Tibial nerve (tissue), 4 donors: ENCODE measurements at regions not wholly inside any gene's neighbourhood (a gene's known extent, or its start where the extent isn't known, plus 50 kb on each side); places are given as distances from the start of the nearest gene placed in this dataset.

Source experiments
- CTCF ChIP-seq, 5 experiments: fragments of 200-600 bp in 3 of 5; fragments of 450-650 bp in 2 of 5; sonication (generic) in 3 of 5; IDR thresholded peaks; one replicate each; pipeline ENCODE4 v1.5.1; 2016 to 2019; ENCODE audit warnings: antibody characterized with exemption in 5 of 5, mild to moderate bottlenecking in 3 of 5, moderate library complexity in 2 of 5
- EP300 ChIP-seq, 2 donors: sonication (generic); formaldehyde crosslinking; IDR thresholded peaks; one replicate each; pipeline ENCODE4 v1.6.1; 2017; ENCODE audit warnings: antibody characterized with exemption in 2 of 2, mild to moderate bottlenecking in 1 of 2
- POLR2A ChIP-seq, 2 donors: fragments of 450-650 bp; IDR thresholded peaks; one replicate each; pipeline ENCODE4 v1.6.1; 2017; ENCODE audit warnings: antibody characterized with exemption in 2 of 2, mild to moderate bottlenecking in 2 of 2, moderate library complexity in 2 of 2

DNA sequence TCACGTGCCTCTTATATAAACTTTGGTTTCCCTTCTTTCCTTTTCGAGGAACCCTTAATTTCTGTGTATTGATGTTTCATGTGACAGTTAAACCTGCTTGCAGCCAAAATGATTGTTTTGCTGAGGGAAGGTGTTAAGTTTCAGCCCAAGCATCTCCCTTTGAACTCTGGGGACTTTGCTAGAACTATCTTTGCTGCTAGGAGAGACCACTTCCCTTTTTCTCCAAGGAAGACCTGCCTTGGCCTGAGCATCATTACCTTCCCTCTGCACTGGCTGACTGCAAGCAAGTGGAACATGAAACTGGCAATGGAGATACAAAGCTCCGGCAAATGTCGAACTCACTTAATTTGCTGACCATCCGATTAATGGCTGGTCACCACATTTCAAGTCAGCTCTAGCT lies 192.8 kb downstream of the GRIN2B start:
- no peak for TF ChIP-seq CTCF (IDR thresholded peaks at IDR 0.05)
- TF ChIP-seq POLR2A (IDR thresholded peaks at IDR 0.05) = no peak
- TF ChIP-seq EP300 (IDR thresholded peaks at IDR 0.05) = no peak
